ENCODE measurements at regions not wholly inside any gene's neighbourhood (a gene's known extent, or its start where the extent isn't known, plus 50 kb on each side); places are given as distances from the start of the nearest gene placed in this dataset.
A peak's percentile ranks its signal among the peaks of the same experiment; 100 is the strongest.

DNA sequence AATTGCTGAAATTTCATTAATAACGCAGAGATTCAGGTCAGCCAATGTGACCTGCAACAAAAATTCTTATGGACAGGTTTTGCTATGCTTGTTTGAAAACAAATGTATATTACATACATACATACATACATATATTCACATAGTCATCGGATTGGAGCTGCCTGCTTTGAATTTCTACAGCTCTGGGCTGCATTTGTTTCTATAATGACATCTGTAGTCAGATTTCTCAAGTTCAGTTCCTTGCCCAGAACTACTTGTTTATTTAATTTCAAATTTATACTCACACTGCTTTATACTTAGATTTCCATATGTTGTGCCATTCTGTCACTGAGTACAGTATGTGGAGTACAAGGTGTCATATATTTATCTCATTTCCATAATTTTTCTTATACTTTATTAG, 2775.0 kb downstream of the PCDH9 start (continued):
- TF ChIP-seq, protein P1, sequence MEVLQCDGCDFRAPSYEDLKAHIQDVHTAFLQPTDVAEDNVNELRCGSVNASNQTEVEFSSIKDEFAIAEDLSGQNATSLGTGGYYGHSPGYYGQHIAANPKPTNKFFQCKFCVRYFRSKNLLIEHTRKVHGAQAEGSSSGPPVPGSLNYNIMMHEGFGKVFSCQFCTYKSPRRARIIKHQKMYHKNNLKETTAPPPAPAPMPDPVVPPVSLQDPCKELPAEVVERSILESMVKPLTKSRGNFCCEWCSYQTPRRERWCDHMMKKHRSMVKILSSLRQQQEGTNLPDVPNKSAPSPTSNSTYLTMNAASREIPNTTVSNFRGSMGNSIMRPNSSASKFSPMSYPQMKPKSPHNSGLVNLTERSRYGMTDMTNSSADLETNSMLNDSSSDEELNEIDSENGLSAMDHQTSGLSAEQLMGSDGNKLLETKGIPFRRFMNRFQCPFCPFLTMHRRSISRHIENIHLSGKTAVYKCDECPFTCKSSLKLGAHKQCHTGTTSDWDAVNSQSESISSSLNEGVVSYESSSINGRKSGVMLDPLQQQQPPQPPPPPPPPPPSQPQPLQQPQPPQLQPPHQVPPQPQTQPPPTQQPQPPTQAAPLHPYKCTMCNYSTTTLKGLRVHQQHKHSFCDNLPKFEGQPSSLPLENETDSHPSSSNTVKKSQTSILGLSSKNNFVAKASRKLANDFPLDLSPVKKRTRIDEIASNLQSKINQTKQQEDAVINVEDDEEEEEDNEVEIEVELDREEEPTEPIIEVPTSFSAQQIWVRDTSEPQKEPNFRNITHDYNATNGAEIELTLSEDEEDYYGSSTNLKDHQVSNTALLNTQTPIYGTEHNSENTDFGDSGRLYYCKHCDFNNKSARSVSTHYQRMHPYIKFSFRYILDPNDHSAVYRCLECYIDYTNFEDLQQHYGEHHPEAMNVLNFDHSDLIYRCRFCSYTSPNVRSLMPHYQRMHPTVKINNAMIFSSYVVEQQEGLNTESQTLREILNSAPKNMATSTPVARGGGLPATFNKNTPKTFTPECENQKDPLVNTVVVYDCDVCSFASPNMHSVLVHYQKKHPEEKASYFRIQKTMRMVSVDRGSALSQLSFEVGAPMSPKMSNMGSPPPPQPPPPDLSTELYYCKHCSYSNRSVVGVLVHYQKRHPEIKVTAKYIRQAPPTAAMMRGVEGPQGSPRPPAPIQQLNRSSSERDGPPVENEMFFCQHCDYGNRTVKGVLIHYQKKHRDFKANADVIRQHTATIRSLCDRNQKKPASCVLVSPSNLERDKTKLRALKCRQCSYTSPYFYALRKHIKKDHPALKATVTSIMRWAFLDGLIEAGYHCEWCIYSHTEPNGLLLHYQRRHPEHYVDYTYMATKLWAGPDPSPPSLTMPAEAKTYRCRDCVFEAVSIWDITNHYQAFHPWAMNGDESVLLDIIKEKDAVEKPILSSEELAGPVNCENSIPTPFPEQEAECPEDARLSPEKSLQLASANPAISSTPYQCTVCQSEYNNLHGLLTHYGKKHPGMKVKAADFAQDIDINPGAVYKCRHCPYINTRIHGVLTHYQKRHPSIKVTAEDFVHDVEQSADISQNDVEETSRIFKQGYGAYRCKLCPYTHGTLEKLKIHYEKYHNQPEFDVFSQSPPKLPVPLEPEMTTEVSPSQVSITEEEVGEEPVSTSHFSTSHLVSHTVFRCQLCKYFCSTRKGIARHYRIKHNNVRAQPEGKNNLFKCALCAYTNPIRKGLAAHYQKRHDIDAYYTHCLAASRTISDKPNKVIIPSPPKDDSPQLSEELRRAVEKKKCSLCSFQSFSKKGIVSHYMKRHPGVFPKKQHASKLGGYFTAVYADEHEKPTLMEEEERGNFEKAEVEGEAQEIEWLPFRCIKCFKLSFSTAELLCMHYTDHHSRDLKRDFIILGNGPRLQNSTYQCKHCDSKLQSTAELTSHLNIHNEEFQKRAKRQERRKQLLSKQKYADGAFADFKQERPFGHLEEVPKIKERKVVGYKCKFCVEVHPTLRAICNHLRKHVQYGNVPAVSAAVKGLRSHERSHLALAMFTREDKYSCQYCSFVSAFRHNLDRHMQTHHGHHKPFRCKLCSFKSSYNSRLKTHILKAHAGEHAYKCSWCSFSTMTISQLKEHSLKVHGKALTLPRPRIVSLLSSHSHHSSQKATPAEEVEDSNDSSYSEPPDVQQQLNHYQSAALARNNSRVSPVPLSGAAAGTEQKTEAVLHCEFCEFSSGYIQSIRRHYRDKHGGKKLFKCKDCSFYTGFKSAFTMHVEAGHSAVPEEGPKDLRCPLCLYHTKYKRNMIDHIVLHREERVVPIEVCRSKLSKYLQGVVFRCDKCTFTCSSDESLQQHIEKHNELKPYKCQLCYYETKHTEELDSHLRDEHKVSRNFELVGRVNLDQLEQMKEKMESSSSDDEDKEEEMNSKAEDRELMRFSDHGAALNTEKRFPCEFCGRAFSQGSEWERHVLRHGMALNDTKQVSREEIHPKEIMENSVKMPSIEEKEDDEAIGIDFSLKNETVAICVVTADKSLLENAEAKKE (CRISPR knock-in tag; IDR thresholded peaks at IDR 0.05): no peak
- no peak for TF ChIP-seq EZH2 (IDR thresholded peaks at IDR 0.05; ENCODE audit: low read depth, unreplicated experiment)
- no peak for TF ChIP-seq ETS1 (IDR thresholded peaks at IDR 0.05)
- no peak for TF ChIP-seq ZNF331 (CRISPR knock-in tag; IDR thresholded peaks at IDR 0.05; ENCODE audit: low read depth)

DNA sequence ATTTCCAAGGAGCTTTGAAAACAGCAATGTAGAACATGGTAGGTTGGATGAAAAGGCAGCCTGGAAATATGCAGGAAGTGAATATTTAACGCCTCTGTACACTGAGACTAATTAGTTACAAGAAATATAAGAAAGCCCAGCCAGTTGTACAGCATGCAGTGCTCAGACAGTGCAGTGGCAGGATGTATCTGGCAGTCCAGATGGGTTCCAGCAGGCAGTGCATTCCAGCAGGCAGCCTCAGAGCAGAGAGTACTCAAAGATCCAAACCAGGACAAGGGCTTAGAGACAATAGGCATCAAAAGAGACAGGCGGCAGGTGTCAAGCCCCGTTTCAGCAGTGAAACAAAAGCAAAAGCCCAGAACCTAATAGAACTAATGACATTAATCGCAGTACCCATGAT, 2776.3 kb downstream of the PCDH9 start:
- peaks cover 4% of the 10 kb centered on the region; the same call in 1 of the 2 replicates for H3K4me1 ChIP-seq (ENCODE audit: insufficient read depth)
- H3K79me2 ChIP-seq (replicated peaks; ENCODE audit: insufficient read depth): no peaks in the 10 kb centered on the region
- no peaks in the 10 kb centered on the region for H4K20me1 ChIP-seq (replicated peaks; ENCODE audit: insufficient read depth)
- peaks cover 14% of the 10 kb centered on the region for H3K4me1 Mint-ChIP-seq
- no peaks in the 10 kb centered on the region for H3F3A ChIP-seq (replicated peaks; ENCODE audit: low read depth)
- DNase-seq (ENCODE audit: low spot score) (peak; percentile 11), ATAC-seq (peak; percentile 71)
- no peak overlapping the region for H3K4me2 ChIP-seq
- no peaks in the 10 kb centered on the region for H3K36me3 Mint-ChIP-seq (ENCODE audit: low read depth)
- H3K9me2 ChIP-seq (ENCODE audit: insufficient read depth): no peaks in the 10 kb centered on the region
- no peaks in the 10 kb centered on the region for H3K9me3 Mint-ChIP-seq
- no peak overlapping the region for H3K4me3 ChIP-seq
- H3K27ac Mint-ChIP-seq: no peak overlapping the region
- H3K36me3 ChIP-seq (ENCODE audit: insufficient read depth): no peaks in the 10 kb centered on the region
- no peaks in the 10 kb centered on the region for H3K27me3 ChIP-seq (ENCODE audit: insufficient read depth)
- H3K27ac ChIP-seq (ENCODE audit: low read depth): no peak overlapping the region
- H2AFZ ChIP-seq: peak overlapping the region; percentile 8; the same call in 1 of the 2 replicates
- no peak overlapping the region for H3K4me3 Mint-ChIP-seq
- H3K27me3 Mint-ChIP-seq (ENCODE audit: insufficient read depth, low read depth, poor library complexity): no peaks in the 10 kb centered on the region
- no peak for TF ChIP-seq ZNF331 (CRISPR knock-in tag; IDR thresholded peaks at IDR 0.05; ENCODE audit: low read depth)
- TF ChIP-seq EZH2phosphoT487 (IDR thresholded peaks at IDR 0.05; ENCODE audit: unreplicated experiment): no peak
- TF ChIP-seq ETS1 (IDR thresholded peaks at IDR 0.05): no peak
- TF ChIP-seq, protein P2, sequence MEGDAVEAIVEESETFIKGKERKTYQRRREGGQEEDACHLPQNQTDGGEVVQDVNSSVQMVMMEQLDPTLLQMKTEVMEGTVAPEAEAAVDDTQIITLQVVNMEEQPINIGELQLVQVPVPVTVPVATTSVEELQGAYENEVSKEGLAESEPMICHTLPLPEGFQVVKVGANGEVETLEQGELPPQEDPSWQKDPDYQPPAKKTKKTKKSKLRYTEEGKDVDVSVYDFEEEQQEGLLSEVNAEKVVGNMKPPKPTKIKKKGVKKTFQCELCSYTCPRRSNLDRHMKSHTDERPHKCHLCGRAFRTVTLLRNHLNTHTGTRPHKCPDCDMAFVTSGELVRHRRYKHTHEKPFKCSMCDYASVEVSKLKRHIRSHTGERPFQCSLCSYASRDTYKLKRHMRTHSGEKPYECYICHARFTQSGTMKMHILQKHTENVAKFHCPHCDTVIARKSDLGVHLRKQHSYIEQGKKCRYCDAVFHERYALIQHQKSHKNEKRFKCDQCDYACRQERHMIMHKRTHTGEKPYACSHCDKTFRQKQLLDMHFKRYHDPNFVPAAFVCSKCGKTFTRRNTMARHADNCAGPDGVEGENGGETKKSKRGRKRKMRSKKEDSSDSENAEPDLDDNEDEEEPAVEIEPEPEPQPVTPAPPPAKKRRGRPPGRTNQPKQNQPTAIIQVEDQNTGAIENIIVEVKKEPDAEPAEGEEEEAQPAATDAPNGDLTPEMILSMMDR (conservative IDR thresholded peaks at IDR 0.05; ENCODE audit: low read depth in 2 of 2): no peak
- no peak for TF ChIP-seq NANOG (IDR thresholded peaks at IDR 0.05; ENCODE audit: borderline replicate concordance)

Measured in GM23338 (cell line).